A549 (cell line): ENCODE measurements at regions not wholly inside any gene's neighbourhood (a gene's known extent, or its start where the extent isn't known, plus 50 kb on each side); places are given as distances from the start of the nearest gene placed in this dataset.

Source experiments
- ATAC-seq, 2 experiments: fragments of 200-7000 bp in 1 of 2; fragments of >200 bp in 1 of 2; cut with Nextera tagmentation in 1 of 2; cut with Tn5 transposase in 1 of 2; 3 replicates each; pipeline versions ENCODE4 v1.8.0 to v1.9.1; 2018 to 2020; ENCODE audit warnings: mild to moderate bottlenecking in 1 of 2, moderate library complexity in 1 of 2
- CTCF ChIA-PET: fragments of 300-600 bp; sonication (Branson Sonifier 250); formaldehyde crosslinking; extraction: SDS; loops from one replicate; lab custom pipeline; 2021; ENCODE audit warnings: antibody characterized with exemption, inconsistent platforms; lab: Yijun Ruan, JAX
- POLR2A ChIA-PET: fragments of 350-600 bp; formaldehyde crosslinking; extraction: SDS; loops from one replicate; lab custom pipeline; 2021; ENCODE audit warnings: antibody characterized with exemption, inconsistent platforms; lab: Yijun Ruan, JAX
- DNase-seq, 2 experiments: peaks; one replicate each; pipeline versions ENCODE4 v3.0.0 to v3.0.0-alpha.2; 2011 to 2016; ENCODE audit warnings: low read depth in 1 of 2, low spot score in 1 of 2
- FAIRE-seq: peaks from 2 replicates; lab custom pipeline; 2011; peaks lifted over from hg19 to GRCh38; lab: Jason Lieb, UNC
- H3K27ac ChIP-seq, 2 experiments: fragments of >200 bp; sonication (Bioruptor Twin); formaldehyde crosslinking; 3 replicates each; pipeline ENCODE4 v1.5.1; 2016 to 2017
- H3K4me1 ChIP-seq: fragments of >200 bp; sonication (Bioruptor Twin); formaldehyde crosslinking; 3 replicates; pipeline ENCODE4 v1.6.1; 2016
- H3K4me2 ChIP-seq: fragments of >200 bp; sonication (Bioruptor Twin); formaldehyde crosslinking; 3 replicates; pipeline ENCODE4 v1.6.1; 2016
- H3K4me3 ChIP-seq: fragments of >200 bp; sonication (Bioruptor Twin); formaldehyde crosslinking; 3 replicates; pipeline ENCODE4 v1.5.1; 2016
- H3K9me3 ChIP-seq: fragments of >200 bp; sonication (Bioruptor Twin); formaldehyde crosslinking; 3 replicates; pipeline ENCODE4 v1.6.1; 2016
- BHLHE40 ChIP-seq: IDR thresholded peaks from 2 replicates; pipeline ENCODE4 v1.6.1; 2012; ENCODE audit warnings: low read depth, low read length, inconsistent platforms
- EP300 ChIP-seq, 2 experiments: fragments of >200 bp; sonication (Bioruptor Twin); formaldehyde crosslinking; IDR thresholded peaks; 2 replicates in 1 of 2; 3 replicates in 1 of 2; pipeline ENCODE4 v1.6.1; 2016 to 2017
- ESRRA ChIP-seq: fragments of 150-350 bp; IDR thresholded peaks from 2 replicates; pipeline ENCODE4 v1.6.1; 2014; ENCODE audit warnings: mild to moderate bottlenecking, low read length, borderline replicate concordance
- FOSB ChIP-seq: fragments of 250-450 bp; sonication (Bioruptor Pico); IDR thresholded peaks from 2 replicates; pipeline ENCODE4 v1.5.0; 2020; ENCODE audit warnings: mild to moderate bottlenecking, moderate library complexity
- GATA3 ChIP-seq: IDR thresholded peaks from 2 replicates; pipeline ENCODE4 v1.6.1; 2012; ENCODE audit warnings: borderline replicate concordance
- HDAC2 ChIP-seq: fragments of 200-600 bp; sonication (generic); IDR thresholded peaks from 2 replicates; pipeline ENCODE4 v1.6.1; 2016
- HOXA7 ChIP-seq: fragments of 250-450 bp; sonication (Bioruptor Pico); IDR thresholded peaks from 2 replicates; pipeline ENCODE4 v1.5.0; 2020; ENCODE audit warnings: mild to moderate bottlenecking, moderate library complexity
- HOXB13 ChIP-seq: fragments of 250-450 bp; sonication (Bioruptor Pico); IDR thresholded peaks from 2 replicates; pipeline ENCODE4 v1.5.0; 2020; ENCODE audit warnings: low read depth, mild to moderate bottlenecking, moderate library complexity
- KDM1A ChIP-seq: fragments of 200-600 bp; sonication (generic); IDR thresholded peaks from 2 replicates; pipeline ENCODE4 v1.6.1; 2016; ENCODE audit warnings: low read depth, mild to moderate bottlenecking
- MAFK ChIP-seq: fragments of 450-650 bp; IDR thresholded peaks from 2 replicates; pipeline ENCODE4 v1.6.1; 2014; ENCODE audit not compliant: partially characterized antibody
- MYC ChIP-seq: IDR thresholded peaks from 2 replicates; pipeline ENCODE4 v1.6.1; 2012; ENCODE audit warnings: mild to moderate bottlenecking, inconsistent platforms, low read length, improper control_type of control experiment, borderline replicate concordance
- NFE2L2 ChIP-seq: fragments of 150-350 bp; conservative IDR thresholded peaks from 2 replicates; pipeline ENCODE4 v1.6.1; 2014; ENCODE audit warnings: low read length
- PHF8 ChIP-seq: fragments of 200-600 bp; sonication (generic); IDR thresholded peaks from 2 replicates; pipeline ENCODE4 v1.6.1; 2016; ENCODE audit warnings: low read depth, mild to moderate bottlenecking, antibody characterized with exemption, moderate library complexity, borderline replicate concordance
- RCOR1 ChIP-seq: fragments of 150-350 bp; IDR thresholded peaks from 2 replicates; pipeline ENCODE4 v1.6.1; 2014; ENCODE audit warnings: antibody characterized with exemption, low read length, low read depth
- RNF2 ChIP-seq: fragments of 200-600 bp; sonication (generic); IDR thresholded peaks from 2 replicates; pipeline ENCODE4 v1.6.1; 2016; ENCODE audit warnings: low read depth, mild to moderate bottlenecking, antibody characterized with exemption, moderate library complexity, borderline replicate concordance
- TFCP2L1 ChIP-seq: fragments of 250-450 bp; sonication (Bioruptor Pico); IDR thresholded peaks from 2 replicates; pipeline ENCODE4 v1.5.0; 2021; ENCODE audit warnings: mild to moderate bottlenecking
- USF2 ChIP-seq: fragments of 450-650 bp; IDR thresholded peaks from 2 replicates; pipeline ENCODE4 v1.6.1; 2014; ENCODE audit warnings: antibody characterized with exemption
- WGBS: methylation state at CpG from one replicate; pipeline ENCODE4 v1.1.6; 2017; ENCODE audit errors: missing lambda C conversion rate; 5-methylcytosine and 5-hydroxymethylcytosine counted together
- TF ChIP-seq, protein P1 (sequence below): fragments of >200 bp; sonication (Bioruptor Twin); formaldehyde crosslinking; IDR thresholded peaks from 3 replicates; pipeline ENCODE4 v1.5.1; 2016

DNA sequence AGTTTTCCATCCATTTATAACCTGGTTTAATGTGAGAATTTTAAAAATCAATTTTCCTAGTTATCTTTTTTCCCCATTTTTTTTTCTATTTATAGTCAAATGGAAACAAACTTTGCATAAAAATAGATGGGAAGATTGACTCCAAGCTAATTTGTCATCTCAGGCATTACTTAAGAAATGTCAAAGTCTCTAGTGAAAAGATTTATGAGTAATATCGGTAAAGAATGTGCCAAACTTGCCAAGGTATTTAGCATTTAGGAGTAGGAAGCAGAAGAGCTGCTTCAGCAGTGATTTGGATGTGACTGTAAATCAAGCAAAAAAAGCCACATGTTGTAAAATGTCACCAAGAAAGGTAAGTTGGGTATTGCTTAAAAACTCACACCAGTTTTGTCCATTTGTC is 108.6 kb downstream of the LACC1 start:
- Histone ChIP-seq H3K4me2 (no peak overlapping the region), H3K4me1 (no peaks in the 10 kb centered on the region), H3K4me3 (no peak overlapping the region), H3K9me3 (no peaks in the 10 kb centered on the region), H3K27ac (no peak overlapping the region)
- TF ChIP-seq PHF8 (no peak), ESRRA (no peak), MYC (no peak), RNF2 (no peak), USF2 (no peak), BHLHE40 (no peak)
- TF ChIP-seq, protein P1, sequence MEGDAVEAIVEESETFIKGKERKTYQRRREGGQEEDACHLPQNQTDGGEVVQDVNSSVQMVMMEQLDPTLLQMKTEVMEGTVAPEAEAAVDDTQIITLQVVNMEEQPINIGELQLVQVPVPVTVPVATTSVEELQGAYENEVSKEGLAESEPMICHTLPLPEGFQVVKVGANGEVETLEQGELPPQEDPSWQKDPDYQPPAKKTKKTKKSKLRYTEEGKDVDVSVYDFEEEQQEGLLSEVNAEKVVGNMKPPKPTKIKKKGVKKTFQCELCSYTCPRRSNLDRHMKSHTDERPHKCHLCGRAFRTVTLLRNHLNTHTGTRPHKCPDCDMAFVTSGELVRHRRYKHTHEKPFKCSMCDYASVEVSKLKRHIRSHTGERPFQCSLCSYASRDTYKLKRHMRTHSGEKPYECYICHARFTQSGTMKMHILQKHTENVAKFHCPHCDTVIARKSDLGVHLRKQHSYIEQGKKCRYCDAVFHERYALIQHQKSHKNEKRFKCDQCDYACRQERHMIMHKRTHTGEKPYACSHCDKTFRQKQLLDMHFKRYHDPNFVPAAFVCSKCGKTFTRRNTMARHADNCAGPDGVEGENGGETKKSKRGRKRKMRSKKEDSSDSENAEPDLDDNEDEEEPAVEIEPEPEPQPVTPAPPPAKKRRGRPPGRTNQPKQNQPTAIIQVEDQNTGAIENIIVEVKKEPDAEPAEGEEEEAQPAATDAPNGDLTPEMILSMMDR = no peak
- DNase-seq = no peak
- POLR2A ChIA-PET = no interaction called here
- CTCF ChIA-PET = no interaction called here
- no peak for ATAC-seq
- FAIRE-seq = no peak
- 67% methylated on average over 1 of the region's 1 CpG for WGBS

GRCh38 chr13:43990021-43990420 is 110.3 kb downstream of the LACC1 start:
- POLR2A ChIA-PET = no interaction called here
- no peak overlapping the region for H3K27ac ChIP-seq
- no peak overlapping the region for H3K4me2 ChIP-seq
- no peaks in the 10 kb centered on the region for H3K4me1 ChIP-seq
- TF ChIP-seq GATA3 (no peak), TFCP2L1 (no peak)
- TF ChIP-seq, all 56 proteins: peak for 0
- Histone ChIP-seq H3K4me3 (no peak overlapping the region), H3K9me3 (peaks cover 11% of the 10 kb centered on the region; the same call in 2 of the 3 replicates)
- CTCF ChIA-PET = no interaction called here
- WGBS = 83% methylated on average over 5 of the region's 5 CpGs
- FAIRE-seq (no peak), DNase-seq (no peak), ATAC-seq (no peak)

GRCh38 chr13:43990829-43991228 is 111.1 kb downstream of the LACC1 start:
- ATAC-seq = no peak
- Histone ChIP-seq H3K4me1 (no peaks in the 10 kb centered on the region), H3K27ac (no peak overlapping the region), H3K9me3 (peaks cover 14% of the 10 kb centered on the region; the same call in 2 of the 3 replicates), H3K4me3 (no peak overlapping the region), H3K4me2 (no peak overlapping the region)
- CTCF ChIA-PET = no interaction called here
- 71% methylated on average over 3 of the region's 3 CpGs for WGBS
- no peak for DNase-seq
- no peak for FAIRE-seq
- TF ChIP-seq KDM1A (no peak), MAFK (no peak), FOSB (CRISPR knock-in tag) (no peak)
- POLR2A ChIA-PET = no interaction called here

DNA sequence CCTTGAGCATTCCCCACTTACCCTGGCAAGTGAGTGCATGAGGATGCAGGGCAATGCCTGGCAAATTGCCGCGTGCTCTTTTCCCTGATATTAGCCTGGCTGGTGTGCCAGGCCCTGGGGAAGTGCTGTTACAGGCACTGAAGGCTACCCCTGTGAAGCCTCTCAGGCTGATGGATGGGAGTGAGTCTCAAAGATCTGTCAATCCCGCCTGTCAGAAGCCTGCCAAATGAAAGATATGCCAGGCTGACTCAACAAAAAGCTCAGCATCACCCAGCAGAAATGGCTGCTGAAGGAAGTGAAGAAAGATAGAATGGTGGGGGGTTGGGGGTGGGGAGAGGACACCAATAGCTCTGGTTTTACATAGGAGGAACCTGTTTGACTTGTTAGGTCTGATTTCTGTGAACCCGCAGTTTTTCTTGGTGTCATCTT is 112.1 kb downstream of the LACC1 start:
- Histone ChIP-seq H3K4me3 (no peak overlapping the region), H3K4me2 (no peak overlapping the region), H3K9me3 (peaks cover 14% of the 10 kb centered on the region; the same call in 2 of the 3 replicates), H3K27ac (no peak overlapping the region), H3K4me1 (no peaks in the 10 kb centered on the region)
- no peak for ATAC-seq
- DNase-seq = no peak
- TF ChIP-seq NFE2L2 = no peak
- TF ChIP-seq EP300 (IDR thresholded peaks at IDR 0.05) = no peak
- no peak for TF ChIP-seq MYC
- no peak for TF ChIP-seq HDAC2
- no peak for TF ChIP-seq ESRRA
- TF ChIP-seq TFCP2L1 = no peak
- TF ChIP-seq HOXB13 (CRISPR knock-in tag) = no peak
- TF ChIP-seq USF2 = no peak
- TF ChIP-seq RCOR1 = no peak
- TF ChIP-seq HOXA7 (CRISPR knock-in tag) = no peak
- ChIA-PET POLR2A (no interaction called here), CTCF (no interaction called here)
- 82% methylated on average over 4 of the region's 4 CpGs for WGBS
- no peak for FAIRE-seq
